Fibroblast of the aortic adventitia (primary cell): ENCODE measurements at regions not wholly inside any gene's neighbourhood (a gene's known extent, or its start where the extent isn't known, plus 50 kb on each side); places are given as distances from the start of the nearest gene placed in this dataset.

ENCODE experiments used
- DNase-seq: peaks from one replicate; pipeline ENCODE4 v3.0.0-alpha.2; 2010; ENCODE audit warnings: low read depth
- H3K4me3 ChIP-seq: 2 replicates; pipeline ENCODE4 v1.5.1; 2011; ENCODE audit warnings: low read depth, mild to moderate bottlenecking, control low read depth, low read length, moderate library complexity
- TF ChIP-seq, protein P1 (sequence below): IDR thresholded peaks from 2 replicates; pipeline ENCODE4 v1.5.1; 2011; ENCODE audit warnings: mild to moderate bottlenecking, low read length, control low read depth, inconsistent platforms; ENCODE audit not compliant: insufficient read depth

GRCh38 chr4:138666366-138666765 is 349.2 kb upstream of the NOCT start:
- TF ChIP-seq, protein P1, sequence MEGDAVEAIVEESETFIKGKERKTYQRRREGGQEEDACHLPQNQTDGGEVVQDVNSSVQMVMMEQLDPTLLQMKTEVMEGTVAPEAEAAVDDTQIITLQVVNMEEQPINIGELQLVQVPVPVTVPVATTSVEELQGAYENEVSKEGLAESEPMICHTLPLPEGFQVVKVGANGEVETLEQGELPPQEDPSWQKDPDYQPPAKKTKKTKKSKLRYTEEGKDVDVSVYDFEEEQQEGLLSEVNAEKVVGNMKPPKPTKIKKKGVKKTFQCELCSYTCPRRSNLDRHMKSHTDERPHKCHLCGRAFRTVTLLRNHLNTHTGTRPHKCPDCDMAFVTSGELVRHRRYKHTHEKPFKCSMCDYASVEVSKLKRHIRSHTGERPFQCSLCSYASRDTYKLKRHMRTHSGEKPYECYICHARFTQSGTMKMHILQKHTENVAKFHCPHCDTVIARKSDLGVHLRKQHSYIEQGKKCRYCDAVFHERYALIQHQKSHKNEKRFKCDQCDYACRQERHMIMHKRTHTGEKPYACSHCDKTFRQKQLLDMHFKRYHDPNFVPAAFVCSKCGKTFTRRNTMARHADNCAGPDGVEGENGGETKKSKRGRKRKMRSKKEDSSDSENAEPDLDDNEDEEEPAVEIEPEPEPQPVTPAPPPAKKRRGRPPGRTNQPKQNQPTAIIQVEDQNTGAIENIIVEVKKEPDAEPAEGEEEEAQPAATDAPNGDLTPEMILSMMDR = no peak
- DNase-seq = no peak
- no peak overlapping the region for H3K4me3 ChIP-seq

DNA sequence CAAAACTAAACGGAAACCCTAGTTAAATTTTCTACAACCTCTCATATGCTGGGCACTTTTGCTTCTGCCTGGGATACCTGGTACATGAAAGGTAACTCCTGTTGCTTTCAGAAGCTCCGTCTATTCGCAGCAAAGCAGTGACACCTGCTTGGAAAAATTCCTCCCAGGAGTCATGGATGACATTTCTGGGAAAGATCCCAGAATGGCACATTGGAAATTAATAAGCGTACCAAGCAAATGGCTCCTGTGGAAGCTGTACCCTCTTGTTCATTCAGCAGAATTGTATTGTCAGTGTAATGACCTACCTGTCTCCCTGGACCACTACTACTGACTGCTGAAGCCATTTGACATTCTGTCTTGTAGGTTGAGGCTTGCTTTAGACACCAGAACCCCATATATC is 349.7 kb upstream of the NOCT start:
- H3K4me3 ChIP-seq = no peak overlapping the region
- no peak for DNase-seq
- TF ChIP-seq, protein P1 = no peak

DNA sequence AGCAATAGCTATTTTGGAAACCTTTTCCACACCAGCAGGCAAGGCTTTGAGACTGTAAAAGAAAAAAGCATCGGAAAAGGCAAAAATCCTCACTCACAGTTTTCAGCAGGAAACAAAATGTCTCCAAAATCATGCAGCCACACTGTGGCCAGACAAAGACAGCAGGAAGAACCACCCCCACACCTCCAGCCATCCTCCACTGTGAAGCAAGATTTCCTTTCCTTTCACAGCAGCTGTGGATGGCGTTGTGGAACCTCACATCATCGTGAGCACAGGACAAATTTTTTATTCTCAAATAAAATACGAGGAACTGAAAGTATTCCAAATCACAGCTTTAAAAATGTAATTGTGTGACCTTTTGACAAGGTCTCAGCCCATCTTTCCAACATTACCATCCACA is 351.7 kb upstream of the NOCT start:
- no peak overlapping the region for H3K4me3 ChIP-seq
- no peak for DNase-seq
- TF ChIP-seq, protein P1 = no peak

GRCh38 chr4:138659812-138660316 is 355.7 kb upstream of the NOCT start:
- TF ChIP-seq, protein P1 = no peak
- no peak for DNase-seq
- H3K4me3 ChIP-seq = no peak overlapping the region

DNA sequence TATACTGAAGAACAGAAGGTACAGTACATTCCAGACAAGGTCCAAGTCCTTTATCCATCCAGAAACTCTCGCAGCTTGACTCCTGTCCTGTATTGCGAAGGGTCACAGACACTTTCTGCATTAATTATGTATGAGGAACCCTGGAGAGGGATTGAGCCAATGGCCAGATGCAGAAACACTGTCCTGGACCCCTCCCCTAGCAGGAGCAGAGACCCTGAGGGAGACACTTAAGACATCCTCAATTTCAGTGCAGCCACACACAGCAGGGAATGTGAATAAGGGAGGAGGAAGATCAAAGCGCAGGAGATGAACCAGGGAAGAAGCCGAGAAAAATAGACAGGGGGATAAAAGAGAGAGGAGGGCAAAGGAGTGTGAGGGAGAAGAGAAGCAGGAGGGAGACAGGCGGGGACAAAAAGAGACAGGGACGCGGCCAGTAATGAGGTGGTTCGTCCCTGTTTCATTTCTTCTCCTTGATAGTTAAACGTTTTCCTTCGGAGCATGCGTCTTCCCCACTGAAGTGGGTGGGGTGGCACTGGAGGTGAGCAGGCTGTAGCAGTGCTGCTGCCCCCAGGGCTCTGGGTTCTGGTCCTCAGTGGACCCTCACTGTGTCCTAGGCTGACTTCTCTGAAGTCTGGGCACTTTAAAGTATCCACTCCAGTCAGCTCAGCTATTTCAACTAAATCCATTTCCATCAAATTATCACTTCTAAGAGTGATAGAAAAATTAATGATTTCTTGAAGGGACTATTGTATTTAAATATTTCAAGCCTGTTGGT is 356.4 kb upstream of the NOCT start:
- no peak for DNase-seq
- TF ChIP-seq, protein P1 = no peak
- no peak overlapping the region for H3K4me3 ChIP-seq

DNA sequence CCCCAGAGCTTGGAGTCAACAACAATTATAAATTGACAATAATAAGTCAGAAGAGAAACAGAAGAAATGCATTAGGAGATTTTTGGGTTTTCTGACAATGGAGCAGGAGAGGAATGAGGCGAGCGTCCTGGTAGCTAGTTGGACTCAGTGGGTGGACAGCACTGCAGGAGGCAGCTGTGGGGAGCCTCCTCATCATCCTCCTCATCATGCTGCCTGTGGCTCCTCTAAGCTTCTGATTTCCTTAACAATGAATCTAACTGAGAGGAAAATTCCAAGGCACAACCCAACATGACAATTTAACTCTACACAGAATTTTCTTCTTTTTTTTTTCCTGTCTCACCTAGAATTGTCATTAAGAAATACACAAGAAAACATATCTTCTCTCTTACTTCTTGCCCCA is 357.1 kb upstream of the NOCT start:
- no peak overlapping the region for H3K4me3 ChIP-seq
- TF ChIP-seq, protein P1 = no peak
- DNase-seq = no peak
